Activated naive CD8-positive, alpha-beta T cell treated with anti-CD3 and anti-CD28 coated beads for 36 hours (primary cell): ENCODE measurements at regions not wholly inside any gene's neighbourhood (a gene's known extent, or its start where the extent isn't known, plus 50 kb on each side); places are given as distances from the start of the nearest gene placed in this dataset.
"Not testable (repeated sequence)": the region's sequence is repeated elsewhere in the genome, so short reads cannot be mapped to it uniquely, and the experiment has no call there.

Experiments used
- DNase-seq: peaks from one replicate; pipeline ENCODE4 v3.0.0; 2021
- H3K27ac Mint-ChIP-seq: one replicate; pipeline ENCODE4 v1.8.0; 2022; ENCODE audit warnings: mild to moderate bottlenecking, moderate library complexity, mixed read lengths
- H3K27me3 Mint-ChIP-seq: one replicate; pipeline ENCODE4 v1.8.0; 2022; ENCODE audit warnings: mild to moderate bottlenecking, mixed read lengths
- H3K36me3 Mint-ChIP-seq: one replicate; pipeline ENCODE4 v1.8.0; 2021; ENCODE audit warnings: mild to moderate bottlenecking, mixed read lengths
- H3K4me1 Mint-ChIP-seq: one replicate; pipeline ENCODE4 v1.8.0; 2021; ENCODE audit warnings: mixed read lengths
- H3K4me3 Mint-ChIP-seq: one replicate; pipeline ENCODE4 v1.8.0; 2022; ENCODE audit warnings: mild to moderate bottlenecking, moderate library complexity, mixed read lengths
- H3K9me3 Mint-ChIP-seq: one replicate; pipeline ENCODE4 v1.8.0; 2022; ENCODE audit warnings: mixed read lengths

DNA sequence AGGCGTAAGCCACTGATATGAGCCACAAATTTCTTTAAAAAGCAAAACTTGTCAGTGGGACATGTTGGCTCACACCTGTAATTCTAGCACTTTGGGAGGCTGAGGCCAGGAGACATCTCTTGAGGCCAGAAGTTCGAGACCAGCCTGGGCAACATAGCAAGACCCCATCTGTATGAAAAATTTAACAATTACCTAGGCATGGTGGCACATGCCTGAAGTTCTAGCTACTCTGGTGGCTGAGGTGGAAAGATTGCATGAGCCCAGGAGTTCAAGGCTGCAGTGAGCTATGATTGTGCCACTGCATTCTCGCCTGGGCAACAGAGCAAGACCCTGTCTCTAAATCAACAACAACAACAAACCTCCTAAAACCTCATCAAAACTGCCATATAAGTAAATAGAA, 147.6 kb upstream of the BARHL2 start:
- Mint-ChIP-seq H3K27me3 (no peaks in the 10 kb centered on the region), H3K4me3 (no peak overlapping the region), H3K36me3 (no peaks in the 10 kb centered on the region), H3K27ac (no peak overlapping the region), H3K9me3 (no peaks in the 10 kb centered on the region), H3K4me1 (no peaks in the 10 kb centered on the region)
- no peak for DNase-seq

DNA sequence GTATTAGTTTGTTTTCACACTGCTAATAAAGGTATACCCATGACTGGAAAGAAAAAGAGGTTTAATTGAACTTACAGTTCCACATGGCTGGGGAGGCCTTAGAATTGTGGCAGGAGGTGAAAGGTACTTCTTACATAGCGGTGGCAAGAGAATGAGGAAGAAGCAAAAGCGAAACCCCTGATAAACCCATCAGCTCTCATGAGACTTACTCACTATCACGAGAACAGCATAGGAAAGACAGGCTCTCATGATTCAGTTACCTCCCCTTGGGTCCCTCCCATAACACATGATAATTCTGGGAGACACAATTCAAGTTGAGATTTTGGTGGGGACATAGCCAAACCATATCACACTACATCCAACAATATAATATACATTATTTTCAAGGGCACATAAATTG, 145.7 kb upstream of the BARHL2 start:
- Mint-ChIP-seq H3K36me3 (no peaks in the 10 kb centered on the region), H3K9me3 (no peaks in the 10 kb centered on the region), H3K4me1 (no peaks in the 10 kb centered on the region), H3K27me3 (no peaks in the 10 kb centered on the region), H3K4me3 (no peak overlapping the region), H3K27ac (no peak overlapping the region)
- no peak for DNase-seq

DNA sequence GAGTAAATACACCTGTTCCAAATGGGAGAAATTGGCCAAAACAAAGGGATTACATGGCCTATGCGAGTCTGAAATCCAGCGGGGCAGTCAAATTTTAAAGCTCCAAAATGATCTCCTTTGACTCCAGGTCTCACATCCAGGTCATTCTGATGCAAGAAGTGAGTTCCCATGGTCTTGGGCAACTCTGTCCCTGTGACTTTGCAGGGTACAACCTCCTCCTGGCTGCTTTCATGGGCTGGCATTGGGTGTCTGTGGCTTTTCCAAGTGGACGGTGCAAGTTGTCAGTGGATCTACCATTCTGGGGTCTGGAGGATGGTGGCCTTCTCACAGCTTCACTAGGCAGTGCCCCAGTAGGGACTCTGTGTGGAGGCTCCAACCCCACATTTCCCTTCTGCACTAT, 144.3 kb upstream of the BARHL2 start:
- not testable (repeated sequence) for H3K4me1 Mint-ChIP-seq, H3K27ac Mint-ChIP-seq, H3K4me3 Mint-ChIP-seq, H3K9me3 Mint-ChIP-seq, H3K36me3 Mint-ChIP-seq, DNase-seq, H3K27me3 Mint-ChIP-seq

DNA sequence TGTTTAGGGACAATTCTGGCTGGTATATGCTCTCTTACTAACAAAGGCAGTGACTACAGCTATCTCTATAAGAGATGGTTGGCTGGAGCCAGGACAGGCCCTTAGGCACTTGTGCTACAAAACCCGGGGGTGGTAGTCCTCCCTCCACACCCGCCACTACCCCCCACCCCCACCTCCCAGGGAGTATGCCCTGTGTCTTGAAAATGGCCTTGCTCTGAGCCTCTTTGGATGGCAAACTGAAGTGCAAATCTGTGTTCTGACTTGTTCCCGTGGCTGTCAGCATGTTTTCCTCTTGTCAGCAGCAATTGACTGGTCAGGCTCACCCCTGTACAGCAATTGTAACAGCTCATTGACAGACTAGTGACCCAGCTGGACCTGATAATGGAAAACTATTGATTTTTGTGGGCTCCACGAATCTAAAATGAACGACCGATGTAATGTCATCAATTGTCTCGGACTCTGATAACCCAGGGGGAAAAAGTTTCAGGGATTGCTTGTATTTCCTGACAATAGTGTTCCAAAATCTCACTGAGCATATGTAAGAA, 139.4 kb upstream of the BARHL2 start:
- no peaks in the 10 kb centered on the region for H3K9me3 Mint-ChIP-seq
- no peak overlapping the region for H3K27ac Mint-ChIP-seq
- peaks cover 7% of the 10 kb centered on the region for H3K4me1 Mint-ChIP-seq
- peaks cover 31% of the 10 kb centered on the region for H3K27me3 Mint-ChIP-seq
- no peak for DNase-seq
- H3K4me3 Mint-ChIP-seq: no peak overlapping the region
- H3K36me3 Mint-ChIP-seq: no peaks in the 10 kb centered on the region

DNA sequence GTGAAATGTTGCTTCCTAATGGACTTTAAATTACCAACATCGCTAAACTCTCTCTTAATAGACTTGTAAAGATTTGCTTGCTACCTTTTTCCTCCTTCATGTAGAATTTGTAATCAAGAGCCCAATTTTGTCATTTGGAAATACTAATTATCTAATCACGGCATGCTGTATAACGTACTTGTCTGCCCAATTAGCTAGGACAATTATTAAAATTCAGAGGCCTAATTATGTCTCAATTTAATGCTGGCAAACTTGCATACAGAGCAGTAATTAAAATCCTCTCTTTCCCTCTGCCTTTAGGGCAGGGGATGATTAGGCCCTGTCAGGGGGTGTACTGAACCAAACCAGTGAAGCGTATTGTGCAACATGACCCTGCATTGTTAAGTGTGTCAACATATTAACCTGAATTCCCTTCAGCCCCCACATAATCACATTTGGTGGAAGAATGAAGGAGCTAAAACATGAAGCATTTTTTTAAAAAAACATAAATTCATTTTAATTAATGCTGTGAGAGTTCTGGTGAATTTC, 137.4 kb upstream of the BARHL2 start:
- H3K4me3 Mint-ChIP-seq: no peak overlapping the region
- H3K36me3 Mint-ChIP-seq: no peaks in the 10 kb centered on the region
- H3K9me3 Mint-ChIP-seq: no peaks in the 10 kb centered on the region
- no peak for DNase-seq
- H3K27me3 Mint-ChIP-seq: peaks cover 44% of the 10 kb centered on the region
- peaks cover 7% of the 10 kb centered on the region for H3K4me1 Mint-ChIP-seq
- H3K27ac Mint-ChIP-seq: no peak overlapping the region

DNA sequence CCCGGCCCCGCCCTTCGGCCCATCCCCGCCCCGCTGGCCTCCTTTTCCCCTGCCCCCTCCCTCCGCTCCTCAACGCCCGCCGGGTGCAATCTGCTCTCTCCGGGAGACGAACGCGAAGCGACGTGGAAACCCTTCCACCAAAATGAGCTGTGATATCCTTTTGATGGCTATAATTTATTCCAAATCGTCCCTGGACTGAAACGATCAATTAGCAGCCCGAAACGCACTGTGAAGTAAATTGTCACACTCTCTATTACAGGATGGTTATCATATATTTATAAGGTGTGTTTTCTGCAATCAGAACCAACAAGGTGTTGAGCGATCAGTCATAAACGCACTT, 134.6 kb upstream of the BARHL2 start:
- Mint-ChIP-seq H3K4me1 (peaks cover 7% of the 10 kb centered on the region), H3K27ac (no peak overlapping the region), H3K27me3 (peaks cover 66% of the 10 kb centered on the region), H3K36me3 (no peaks in the 10 kb centered on the region), H3K4me3 (peak overlapping the region; percentile 73), H3K9me3 (no peaks in the 10 kb centered on the region)
- no peak for DNase-seq

DNA sequence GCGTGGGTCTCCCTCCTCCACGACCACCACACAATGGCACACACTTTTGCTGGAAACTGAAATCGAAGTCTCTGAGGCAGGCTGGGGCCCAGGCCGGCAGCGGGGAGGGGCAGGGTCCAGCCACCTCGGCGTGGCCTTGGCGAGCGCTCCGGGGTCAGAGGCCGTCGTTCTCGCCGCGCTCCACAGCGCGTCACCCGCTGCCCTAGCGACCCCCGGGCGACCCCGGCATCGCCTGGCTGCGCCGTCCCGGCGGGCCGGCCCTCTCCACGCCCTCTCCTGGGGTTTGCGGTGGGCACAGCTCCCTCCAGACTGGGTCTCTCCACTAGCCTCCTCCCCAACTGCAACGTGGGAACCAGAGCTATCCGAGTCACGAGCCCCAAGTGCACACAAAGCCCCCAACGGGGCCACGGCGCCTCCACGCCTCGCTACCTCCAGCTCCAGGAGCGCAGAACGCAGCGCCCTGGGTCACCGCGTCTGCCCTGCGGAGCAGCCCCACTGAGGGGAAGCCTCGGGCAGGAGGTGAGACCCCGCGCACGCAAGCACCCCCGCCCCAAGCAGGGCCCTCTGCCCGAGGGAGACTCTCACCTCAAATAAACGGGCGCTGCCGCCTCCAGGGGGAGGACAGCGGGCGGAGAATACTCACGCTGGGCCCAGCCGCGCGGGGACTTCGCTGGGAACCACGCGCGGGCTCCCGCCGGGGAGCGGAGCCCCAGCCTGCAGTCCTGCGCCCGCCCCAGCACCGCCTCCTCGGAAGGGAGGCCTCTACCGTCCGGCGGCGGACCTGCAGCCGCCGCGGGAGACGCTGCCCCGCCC, 134.0 kb upstream of the BARHL2 start:
- DNase-seq: peak; percentile 81
- H3K36me3 Mint-ChIP-seq: no peaks in the 10 kb centered on the region
- peaks cover 67% of the 10 kb centered on the region for H3K27me3 Mint-ChIP-seq
- peak overlapping the region; percentile 67 for H3K4me3 Mint-ChIP-seq
- no peaks in the 10 kb centered on the region for H3K9me3 Mint-ChIP-seq
- peaks cover 7% of the 10 kb centered on the region for H3K4me1 Mint-ChIP-seq
- no peak overlapping the region for H3K27ac Mint-ChIP-seq

DNA sequence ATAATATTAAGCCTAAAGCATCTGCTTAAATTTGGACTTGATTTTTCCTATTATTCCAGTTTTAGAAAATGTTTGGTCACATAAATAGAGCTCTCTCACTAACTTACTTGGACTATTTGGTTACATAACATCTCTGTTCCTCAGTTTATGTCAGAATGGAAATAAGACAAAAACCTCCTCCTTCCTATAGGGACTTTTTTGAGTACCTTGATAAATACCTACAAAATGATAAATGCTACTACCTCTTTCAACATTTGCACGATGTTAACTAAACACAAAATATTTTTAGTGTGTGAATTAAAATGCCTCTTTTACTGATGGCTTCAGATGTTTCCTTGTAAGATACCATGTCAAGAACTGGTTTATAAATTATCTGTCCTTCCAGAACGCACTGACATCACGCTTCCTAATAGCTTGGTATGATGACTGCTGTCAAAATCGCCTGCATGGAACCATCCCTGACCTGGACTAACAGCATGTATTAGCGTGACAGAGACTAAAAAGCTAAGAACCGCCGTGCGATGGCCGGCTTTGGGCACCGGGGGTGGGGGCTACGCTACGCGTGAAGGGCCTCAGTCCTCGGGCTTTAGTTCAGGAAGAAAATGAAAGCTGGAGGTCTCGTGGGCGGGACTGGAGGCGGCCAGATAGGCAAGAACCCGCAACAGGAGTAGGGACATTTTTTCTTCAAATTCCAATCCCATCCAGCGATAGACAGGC, 133.2 kb upstream of the BARHL2 start:
- no peak overlapping the region for H3K27ac Mint-ChIP-seq
- H3K4me1 Mint-ChIP-seq: peaks cover 7% of the 10 kb centered on the region
- peak overlapping the region; percentile 67 for H3K4me3 Mint-ChIP-seq
- no peaks in the 10 kb centered on the region for H3K9me3 Mint-ChIP-seq
- peaks cover 67% of the 10 kb centered on the region for H3K27me3 Mint-ChIP-seq
- no peak for DNase-seq
- H3K36me3 Mint-ChIP-seq: no peaks in the 10 kb centered on the region

DNA sequence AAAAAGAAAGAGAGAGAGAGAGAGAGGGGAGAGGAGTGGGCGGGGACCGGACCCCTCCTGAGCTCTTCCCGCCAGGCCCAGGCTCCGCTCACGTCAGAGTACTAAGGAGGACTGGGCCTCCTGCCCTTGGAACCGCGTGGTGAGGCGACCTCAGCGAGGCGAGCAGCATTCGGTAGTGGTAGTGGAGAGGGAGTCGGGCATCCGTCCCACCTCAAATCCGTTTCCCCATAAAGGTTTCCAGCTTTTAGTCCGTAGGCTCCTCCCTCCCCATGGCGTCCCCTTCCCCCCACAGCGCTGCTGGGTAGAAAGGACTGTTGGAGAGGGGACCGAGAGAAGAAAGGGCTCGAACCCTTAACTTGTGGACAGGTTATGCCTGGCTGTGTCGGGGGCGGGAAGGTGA, 124.4 kb upstream of the BARHL2 start:
- Mint-ChIP-seq H3K36me3 (peaks cover 2% of the 10 kb centered on the region), H3K4me1 (peaks cover 20% of the 10 kb centered on the region), H3K9me3 (no peaks in the 10 kb centered on the region), H3K27ac (no peak overlapping the region), H3K4me3 (no peak overlapping the region), H3K27me3 (peaks cover 96% of the 10 kb centered on the region)
- DNase-seq: no peak

DNA sequence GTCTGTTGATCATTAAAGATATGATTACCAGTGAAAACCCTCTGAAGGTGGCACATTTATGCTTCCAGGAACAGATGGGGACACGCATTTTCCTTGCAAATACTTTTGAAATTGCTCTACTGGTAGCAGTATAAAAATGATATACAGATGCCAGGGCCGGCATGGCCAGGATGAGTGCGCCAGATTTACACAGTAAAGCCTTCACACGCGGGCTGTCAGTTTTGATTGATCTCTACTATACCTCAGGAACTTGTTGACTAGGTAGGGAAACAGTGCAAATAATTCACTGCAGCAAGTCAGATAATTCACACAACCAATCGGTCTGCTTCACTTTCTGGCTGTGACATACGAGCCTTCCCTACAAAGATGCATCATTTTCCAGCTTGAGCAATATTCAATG, 123.2 kb upstream of the BARHL2 start:
- Mint-ChIP-seq H3K36me3 (peaks cover 2% of the 10 kb centered on the region), H3K9me3 (no peaks in the 10 kb centered on the region), H3K27me3 (peaks cover 96% of the 10 kb centered on the region), H3K4me3 (no peak overlapping the region), H3K27ac (no peak overlapping the region), H3K4me1 (peaks cover 23% of the 10 kb centered on the region)
- DNase-seq: no peak

DNA sequence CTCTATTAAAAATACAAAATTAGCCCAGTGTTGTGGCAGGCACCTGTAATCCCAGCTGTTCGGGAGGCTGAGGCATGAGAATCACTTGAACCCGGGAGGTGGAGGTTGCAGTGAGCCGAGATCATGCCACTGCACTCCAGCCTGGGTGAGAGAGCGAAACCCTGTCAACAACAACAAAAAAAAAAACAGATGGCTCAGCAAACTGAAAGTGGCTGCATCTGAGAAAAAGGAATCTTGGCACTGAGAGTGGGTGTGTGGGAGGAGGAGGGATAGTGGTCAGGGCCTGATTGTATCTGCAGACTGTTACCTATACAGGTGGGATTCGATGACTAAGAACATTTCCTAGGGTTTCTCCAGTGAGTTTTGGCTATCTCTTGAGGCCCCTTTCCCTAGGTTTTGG, 122.2 kb upstream of the BARHL2 start:
- Mint-ChIP-seq H3K4me3 (no peak overlapping the region), H3K4me1 (peaks cover 32% of the 10 kb centered on the region), H3K27me3 (peaks cover 96% of the 10 kb centered on the region), H3K9me3 (no peaks in the 10 kb centered on the region), H3K36me3 (peaks cover 2% of the 10 kb centered on the region), H3K27ac (no peak overlapping the region)
- DNase-seq: no peak

DNA sequence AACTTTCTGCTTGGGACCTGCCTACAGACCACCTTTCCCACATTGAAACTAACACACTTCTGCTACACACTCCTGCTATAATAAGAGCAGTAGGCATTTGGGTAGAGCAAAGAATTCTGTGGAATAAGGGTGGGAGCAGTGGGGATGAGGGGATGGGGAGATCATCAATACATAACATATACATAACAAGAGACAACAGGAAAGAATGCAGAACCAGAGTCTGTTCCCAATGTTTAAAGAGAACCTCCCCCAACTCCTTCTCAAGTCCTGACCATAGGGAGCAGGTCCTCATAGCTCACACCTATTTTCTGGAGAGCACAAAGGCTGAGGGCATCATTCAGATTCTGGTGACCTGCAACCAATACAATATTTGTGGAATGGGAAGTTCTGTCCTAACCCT, 121.6 kb upstream of the BARHL2 start:
- H3K36me3 Mint-ChIP-seq: peaks cover 2% of the 10 kb centered on the region
- H3K4me3 Mint-ChIP-seq: no peak overlapping the region
- H3K27ac Mint-ChIP-seq: no peak overlapping the region
- DNase-seq: no peak
- peaks cover 96% of the 10 kb centered on the region for H3K27me3 Mint-ChIP-seq
- no peaks in the 10 kb centered on the region for H3K9me3 Mint-ChIP-seq
- H3K4me1 Mint-ChIP-seq: peaks cover 32% of the 10 kb centered on the region

DNA sequence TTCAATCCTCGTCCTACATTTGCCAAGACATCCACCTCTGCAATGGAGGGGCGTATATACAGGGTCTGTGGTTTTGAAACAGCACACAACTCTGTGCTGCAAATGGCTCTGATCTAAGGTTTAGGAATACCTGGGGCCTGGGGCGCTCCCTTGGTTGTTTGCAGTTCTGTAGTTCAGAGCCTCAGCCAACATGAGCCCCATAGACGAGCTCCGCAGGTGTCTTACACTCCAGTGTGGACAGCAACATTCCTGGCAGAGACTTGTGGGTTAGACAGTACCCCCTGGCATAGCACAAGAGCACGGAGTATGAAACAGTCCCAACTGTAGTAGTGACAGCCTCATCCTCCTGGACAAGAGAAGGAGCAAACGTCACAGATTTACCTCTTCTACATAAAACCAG, 120.3 kb upstream of the BARHL2 start:
- no peak overlapping the region for H3K4me3 Mint-ChIP-seq
- no peak for DNase-seq
- H3K27me3 Mint-ChIP-seq: peaks cover 96% of the 10 kb centered on the region
- no peak overlapping the region for H3K27ac Mint-ChIP-seq
- no peaks in the 10 kb centered on the region for H3K9me3 Mint-ChIP-seq
- peaks cover 2% of the 10 kb centered on the region for H3K36me3 Mint-ChIP-seq
- H3K4me1 Mint-ChIP-seq: peaks cover 32% of the 10 kb centered on the region

DNA sequence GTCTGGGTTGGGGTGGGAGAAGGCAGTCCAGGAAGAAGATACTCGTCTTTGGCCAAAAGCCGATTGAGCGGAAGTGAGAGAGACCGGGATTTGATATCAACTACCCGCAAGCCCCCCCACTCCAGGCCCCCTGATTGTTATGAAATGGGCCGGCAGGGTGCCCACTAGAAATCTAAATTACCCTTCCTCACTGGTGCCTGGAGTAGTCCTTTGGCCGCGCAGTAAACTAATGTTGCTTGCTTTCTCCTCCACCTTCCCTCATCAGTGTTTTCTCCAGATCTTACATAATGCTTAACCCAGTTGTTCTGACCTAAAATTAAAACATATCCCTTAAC, 119.2 kb upstream of the BARHL2 start:
- H3K4me1 Mint-ChIP-seq: peaks cover 32% of the 10 kb centered on the region

DNA sequence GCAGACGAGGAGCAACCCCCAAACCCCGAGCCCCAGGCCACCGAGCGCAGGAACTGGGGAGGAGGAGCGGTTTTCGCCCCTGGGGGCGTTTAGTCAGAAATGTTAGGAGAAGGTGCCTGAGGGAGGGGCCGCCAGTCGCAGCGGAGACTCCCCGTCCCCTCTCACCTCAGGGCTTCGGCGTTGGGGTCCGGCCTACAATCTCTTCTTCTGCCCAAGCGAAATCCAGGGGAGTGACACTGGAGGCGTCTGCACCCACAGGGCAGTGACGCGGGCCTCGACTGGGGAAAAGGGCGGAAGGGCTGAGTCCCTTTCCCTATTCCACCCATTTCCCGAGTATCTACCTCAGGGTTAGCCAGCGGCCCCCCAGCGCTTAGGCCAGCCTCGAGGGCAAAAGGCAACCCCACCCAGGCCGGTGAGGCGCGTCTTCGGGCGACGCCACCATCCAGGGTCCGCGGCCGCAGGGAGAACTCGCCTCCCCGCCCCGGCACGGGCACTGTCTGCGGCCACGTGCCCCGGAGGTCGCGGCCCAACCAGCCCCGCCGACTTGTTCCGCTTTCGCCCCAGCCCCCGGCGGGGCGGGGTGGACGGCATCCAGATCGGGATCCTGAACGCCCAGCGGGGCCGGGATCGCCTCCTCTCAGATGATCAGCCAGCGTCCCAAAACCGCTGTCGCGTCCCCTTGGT, 118.7 kb upstream of the BARHL2 start:
- H3K4me3 Mint-ChIP-seq: no peak overlapping the region
- no peak for DNase-seq
- H3K27me3 Mint-ChIP-seq: peaks cover 96% of the 10 kb centered on the region
- H3K4me1 Mint-ChIP-seq: peaks cover 27% of the 10 kb centered on the region
- no peak overlapping the region for H3K27ac Mint-ChIP-seq
- no peaks in the 10 kb centered on the region for H3K36me3 Mint-ChIP-seq
- H3K9me3 Mint-ChIP-seq: no peaks in the 10 kb centered on the region

More for the DNA sequence above, 119.2 kb upstream of the BARHL2 start:
- peak overlapping the region; percentile 16 for H3K4me3 Mint-ChIP-seq
- H3K27ac Mint-ChIP-seq: no peak overlapping the region
- peaks cover 96% of the 10 kb centered on the region for H3K27me3 Mint-ChIP-seq
- DNase-seq: no peak
- H3K9me3 Mint-ChIP-seq: no peaks in the 10 kb centered on the region
- H3K36me3 Mint-ChIP-seq: peaks cover 2% of the 10 kb centered on the region
